Peyer's patch (tissue), 4 donors: ENCODE measurements at regions not wholly inside any gene's neighbourhood (a gene's known extent, or its start where the extent isn't known, plus 50 kb on each side); places are given as distances from the start of the nearest gene placed in this dataset.

ENCODE experiments used
- CTCF ChIP-seq, 6 experiments: fragments of 450-650 bp in 4 of 6; fragments of 200-600 bp in 2 of 6; sonication (generic) in 1 of 6; IDR thresholded peaks; one replicate each; pipeline ENCODE4 v1.5.1; 2017 to 2019; ENCODE audit warnings: antibody characterized with exemption in 6 of 6, mild to moderate bottlenecking in 3 of 6, moderate library complexity in 1 of 6
- POLR2A ChIP-seq, 2 donors: fragments of 450-650 bp; IDR thresholded peaks; one replicate each; pipeline ENCODE4 v1.5.1; 2017; ENCODE audit warnings: antibody characterized with exemption in 2 of 2, mild to moderate bottlenecking in 2 of 2, moderate library complexity in 2 of 2

- TF ChIP-seq CTCF (IDR thresholded peaks at IDR 0.05) (no peak), POLR2A (IDR thresholded peaks at IDR 0.05) (no peak)
Observed at GRCh38 chr13:111948281-111948680, 118.7 kb upstream of the SOX1 start.
